ENCODE measurements at regions not wholly inside any gene's neighbourhood (a gene's known extent, or its start where the extent isn't known, plus 50 kb on each side); places are given as distances from the start of the nearest gene placed in this dataset.

DNA sequence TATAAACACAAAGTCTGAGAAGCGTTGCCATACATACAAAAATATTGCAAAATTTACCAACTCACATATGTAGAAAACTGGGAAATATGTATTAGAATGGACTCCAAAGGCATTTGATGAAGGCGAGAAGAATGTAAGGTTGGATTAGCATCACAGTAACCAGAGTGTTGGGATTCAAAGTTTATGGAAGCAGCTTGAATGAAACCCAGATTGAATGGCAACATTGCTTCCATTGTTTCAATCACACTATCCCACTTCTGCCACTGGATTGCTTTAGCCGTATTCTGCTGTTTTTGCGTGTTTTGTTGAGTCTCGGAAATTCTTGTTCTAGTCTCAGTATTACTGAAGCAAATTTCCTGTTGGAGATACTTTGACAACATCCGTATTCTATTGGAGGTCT is 609.0 kb upstream of the LRATD1 start:
- TF ChIP-seq, protein P1, sequence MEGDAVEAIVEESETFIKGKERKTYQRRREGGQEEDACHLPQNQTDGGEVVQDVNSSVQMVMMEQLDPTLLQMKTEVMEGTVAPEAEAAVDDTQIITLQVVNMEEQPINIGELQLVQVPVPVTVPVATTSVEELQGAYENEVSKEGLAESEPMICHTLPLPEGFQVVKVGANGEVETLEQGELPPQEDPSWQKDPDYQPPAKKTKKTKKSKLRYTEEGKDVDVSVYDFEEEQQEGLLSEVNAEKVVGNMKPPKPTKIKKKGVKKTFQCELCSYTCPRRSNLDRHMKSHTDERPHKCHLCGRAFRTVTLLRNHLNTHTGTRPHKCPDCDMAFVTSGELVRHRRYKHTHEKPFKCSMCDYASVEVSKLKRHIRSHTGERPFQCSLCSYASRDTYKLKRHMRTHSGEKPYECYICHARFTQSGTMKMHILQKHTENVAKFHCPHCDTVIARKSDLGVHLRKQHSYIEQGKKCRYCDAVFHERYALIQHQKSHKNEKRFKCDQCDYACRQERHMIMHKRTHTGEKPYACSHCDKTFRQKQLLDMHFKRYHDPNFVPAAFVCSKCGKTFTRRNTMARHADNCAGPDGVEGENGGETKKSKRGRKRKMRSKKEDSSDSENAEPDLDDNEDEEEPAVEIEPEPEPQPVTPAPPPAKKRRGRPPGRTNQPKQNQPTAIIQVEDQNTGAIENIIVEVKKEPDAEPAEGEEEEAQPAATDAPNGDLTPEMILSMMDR (IDR thresholded peaks at IDR 0.05), result no peak
- TF ChIP-seq POLR2A (IDR thresholded peaks at IDR 0.05), result no peak

Measured in Peyer's patch (tissue), 4 donors.